Upper lobe of left lung (tissue), 4 donors: ENCODE measurements at regions not wholly inside any gene's neighbourhood (a gene's known extent, or its start where the extent isn't known, plus 50 kb on each side); places are given as distances from the start of the nearest gene placed in this dataset.

Experiments
- EP300 ChIP-seq, 4 donors: sonication (generic); formaldehyde crosslinking; IDR thresholded peaks; one replicate each; pipeline ENCODE4 v1.5.1; 2017; ENCODE audit warnings: antibody characterized with exemption in 4 of 4, control low read depth in 2 of 4
- POLR2A ChIP-seq, 4 donors: fragments of 450-650 bp; IDR thresholded peaks; one replicate each; pipeline ENCODE4 v1.5.1; 2016 to 2017; ENCODE audit warnings: antibody characterized with exemption in 4 of 4, mild to moderate bottlenecking in 2 of 4
- POLR2AphosphoS5 ChIP-seq, 2 donors: sonication (generic); formaldehyde crosslinking; IDR thresholded peaks; one replicate each; pipeline ENCODE4 v1.5.1; 2017; ENCODE audit warnings: antibody characterized with exemption in 2 of 2
- TF ChIP-seq, protein P1 (sequence below), 6 experiments: fragments of 450-650 bp in 4 of 6; fragments of 200-600 bp in 2 of 6; sonication (generic) in 2 of 6; IDR thresholded peaks; one replicate each; pipeline ENCODE4 v1.5.1; 2016 to 2019; ENCODE audit warnings: antibody characterized with exemption in 6 of 6

DNA sequence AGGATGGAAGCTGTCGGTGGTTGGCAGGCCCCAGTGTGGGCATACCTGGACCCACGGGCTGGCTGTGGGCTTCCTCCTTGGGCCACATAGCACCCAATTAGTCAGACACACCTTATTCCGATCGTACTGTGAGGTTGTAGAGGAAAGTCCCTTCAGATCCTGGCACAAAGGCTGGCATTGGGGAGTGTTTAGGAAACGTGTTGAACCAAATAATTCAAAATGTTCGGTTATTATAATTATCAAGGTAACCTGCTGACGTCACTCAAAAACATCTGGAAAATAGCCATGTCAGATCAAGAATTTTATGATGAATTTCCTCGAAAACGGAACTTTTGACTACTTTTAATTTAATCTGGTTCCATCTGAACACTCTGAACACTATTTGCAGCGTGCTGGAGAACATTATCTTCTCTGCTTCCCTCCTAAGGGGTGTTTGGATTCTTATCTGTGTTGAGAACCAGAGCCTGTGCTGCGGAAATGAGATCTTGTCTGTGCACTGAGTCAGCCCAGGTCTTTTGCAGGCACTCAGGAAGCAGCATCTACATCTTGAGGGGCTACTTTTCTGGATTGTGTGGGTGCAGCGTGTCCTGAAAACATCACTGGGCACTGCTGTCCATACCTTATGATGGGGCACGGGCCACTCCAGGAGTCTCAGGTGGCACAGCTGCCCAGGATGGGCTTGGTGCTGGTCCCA is 100.3 kb downstream of the SLC25A47 start:
- TF ChIP-seq POLR2AphosphoS5 (IDR thresholded peaks at IDR 0.05) (no peak), EP300 (IDR thresholded peaks at IDR 0.05) (no peak), POLR2A (IDR thresholded peaks at IDR 0.05) (no peak)
- TF ChIP-seq, protein P1, sequence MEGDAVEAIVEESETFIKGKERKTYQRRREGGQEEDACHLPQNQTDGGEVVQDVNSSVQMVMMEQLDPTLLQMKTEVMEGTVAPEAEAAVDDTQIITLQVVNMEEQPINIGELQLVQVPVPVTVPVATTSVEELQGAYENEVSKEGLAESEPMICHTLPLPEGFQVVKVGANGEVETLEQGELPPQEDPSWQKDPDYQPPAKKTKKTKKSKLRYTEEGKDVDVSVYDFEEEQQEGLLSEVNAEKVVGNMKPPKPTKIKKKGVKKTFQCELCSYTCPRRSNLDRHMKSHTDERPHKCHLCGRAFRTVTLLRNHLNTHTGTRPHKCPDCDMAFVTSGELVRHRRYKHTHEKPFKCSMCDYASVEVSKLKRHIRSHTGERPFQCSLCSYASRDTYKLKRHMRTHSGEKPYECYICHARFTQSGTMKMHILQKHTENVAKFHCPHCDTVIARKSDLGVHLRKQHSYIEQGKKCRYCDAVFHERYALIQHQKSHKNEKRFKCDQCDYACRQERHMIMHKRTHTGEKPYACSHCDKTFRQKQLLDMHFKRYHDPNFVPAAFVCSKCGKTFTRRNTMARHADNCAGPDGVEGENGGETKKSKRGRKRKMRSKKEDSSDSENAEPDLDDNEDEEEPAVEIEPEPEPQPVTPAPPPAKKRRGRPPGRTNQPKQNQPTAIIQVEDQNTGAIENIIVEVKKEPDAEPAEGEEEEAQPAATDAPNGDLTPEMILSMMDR (IDR thresholded peaks at IDR 0.05), result no peak
